ENCODE measurements at regions not wholly inside any gene's neighbourhood (a gene's known extent, or its start where the extent isn't known, plus 50 kb on each side); places are given as distances from the start of the nearest gene placed in this dataset.

DNA sequence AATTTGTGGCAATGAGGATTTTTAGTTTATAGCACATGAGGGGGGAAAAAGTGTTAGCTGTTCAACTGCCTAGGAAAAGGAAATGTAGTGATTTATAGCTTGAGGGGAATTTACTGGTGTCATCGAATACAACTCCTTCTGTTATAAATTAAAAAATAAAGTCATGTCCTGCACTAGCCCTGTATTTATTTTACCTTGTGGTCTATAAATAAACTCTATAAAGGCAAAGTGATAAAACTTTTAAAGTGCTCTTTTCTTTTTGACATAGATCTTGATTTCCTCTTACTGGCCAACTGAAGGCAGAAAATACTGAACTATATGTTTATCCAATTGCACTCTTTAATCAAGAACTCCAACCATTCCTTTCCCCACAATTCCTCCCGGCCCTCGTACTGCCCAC is 672.1 kb upstream of the SLIT2 start:
- no peaks in the 10 kb centered on the region for H3K27me3 ChIP-seq (ENCODE audit: insufficient read depth, low read length, poor library complexity, severe bottlenecking)
- H2AFZ ChIP-seq (ENCODE audit: low read length), result no peak overlapping the region
- no peak overlapping the region for H3K4me3 ChIP-seq (ENCODE audit: low read length, poor library complexity, severe bottlenecking)
- H3K9ac ChIP-seq (ENCODE audit: low read depth, low read length, poor library complexity, severe bottlenecking), result no peak overlapping the region
- no peaks in the 10 kb centered on the region for H3K9me3 ChIP-seq (ENCODE audit: insufficient read depth, low read depth, low read length)
- no peaks in the 10 kb centered on the region for H3K79me2 ChIP-seq (ENCODE audit: insufficient read depth, low read length)
- H3K36me3 ChIP-seq (ENCODE audit: insufficient read depth, low read length), result no peaks in the 10 kb centered on the region
- H3F3A ChIP-seq (ENCODE audit: low read depth), result no peaks in the 10 kb centered on the region
- no peaks in the 10 kb centered on the region for H3K4me1 ChIP-seq (ENCODE audit: insufficient read depth, low read length, poor library complexity, severe bottlenecking)
- TF ChIP-seq, protein P1, sequence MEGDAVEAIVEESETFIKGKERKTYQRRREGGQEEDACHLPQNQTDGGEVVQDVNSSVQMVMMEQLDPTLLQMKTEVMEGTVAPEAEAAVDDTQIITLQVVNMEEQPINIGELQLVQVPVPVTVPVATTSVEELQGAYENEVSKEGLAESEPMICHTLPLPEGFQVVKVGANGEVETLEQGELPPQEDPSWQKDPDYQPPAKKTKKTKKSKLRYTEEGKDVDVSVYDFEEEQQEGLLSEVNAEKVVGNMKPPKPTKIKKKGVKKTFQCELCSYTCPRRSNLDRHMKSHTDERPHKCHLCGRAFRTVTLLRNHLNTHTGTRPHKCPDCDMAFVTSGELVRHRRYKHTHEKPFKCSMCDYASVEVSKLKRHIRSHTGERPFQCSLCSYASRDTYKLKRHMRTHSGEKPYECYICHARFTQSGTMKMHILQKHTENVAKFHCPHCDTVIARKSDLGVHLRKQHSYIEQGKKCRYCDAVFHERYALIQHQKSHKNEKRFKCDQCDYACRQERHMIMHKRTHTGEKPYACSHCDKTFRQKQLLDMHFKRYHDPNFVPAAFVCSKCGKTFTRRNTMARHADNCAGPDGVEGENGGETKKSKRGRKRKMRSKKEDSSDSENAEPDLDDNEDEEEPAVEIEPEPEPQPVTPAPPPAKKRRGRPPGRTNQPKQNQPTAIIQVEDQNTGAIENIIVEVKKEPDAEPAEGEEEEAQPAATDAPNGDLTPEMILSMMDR (conservative IDR thresholded peaks at IDR 0.05; ENCODE audit: low read length), result no peak
- TF ChIP-seq EZH2phosphoT487 (IDR thresholded peaks at IDR 0.05; ENCODE audit: borderline replicate concordance), result no peak
- H4K20me1 ChIP-seq (ENCODE audit: insufficient read depth, low read length, poor library complexity, severe bottlenecking), result no peaks in the 10 kb centered on the region
- no peak overlapping the region for H3K4me2 ChIP-seq (ENCODE audit: low read depth, low read length, poor library complexity, severe bottlenecking)
- no peaks in the 10 kb centered on the region for H3K9me2 ChIP-seq (replicated peaks; ENCODE audit: low read depth, low read length)

DNA sequence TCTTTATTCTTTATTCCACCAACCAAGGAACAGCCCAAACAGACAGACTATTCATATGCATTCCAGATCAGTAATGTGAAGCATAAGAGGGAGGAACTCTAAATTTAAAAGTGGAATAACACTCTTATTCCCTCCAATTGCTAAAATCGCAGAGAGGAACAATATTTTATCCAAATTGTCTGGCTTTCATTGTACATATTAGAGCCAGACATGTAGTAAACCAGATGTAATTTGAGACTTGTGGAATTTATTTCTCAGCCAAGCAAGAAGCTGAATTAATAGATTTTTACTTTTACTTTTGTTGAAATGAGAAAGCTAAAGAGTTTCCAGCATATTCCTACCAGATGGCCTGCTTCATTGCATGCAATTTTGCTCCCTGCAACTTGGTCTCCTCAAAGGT is 674.6 kb upstream of the SLIT2 start:
- TF ChIP-seq, protein P1 (conservative IDR thresholded peaks at IDR 0.05; ENCODE audit: low read length), result no peak
- no peak overlapping the region for H2AFZ ChIP-seq (ENCODE audit: low read length)
- H3K9me2 ChIP-seq (replicated peaks; ENCODE audit: low read depth, low read length), result no peaks in the 10 kb centered on the region
- H3K9ac ChIP-seq (ENCODE audit: low read depth, low read length, poor library complexity, severe bottlenecking), result no peak overlapping the region
- no peaks in the 10 kb centered on the region for H4K20me1 ChIP-seq (ENCODE audit: insufficient read depth, low read length, poor library complexity, severe bottlenecking)
- no peak overlapping the region for H3K4me3 ChIP-seq (ENCODE audit: low read length, poor library complexity, severe bottlenecking)
- no peaks in the 10 kb centered on the region for H3K4me1 ChIP-seq (ENCODE audit: insufficient read depth, low read length, poor library complexity, severe bottlenecking)
- H3K79me2 ChIP-seq (ENCODE audit: insufficient read depth, low read length), result no peaks in the 10 kb centered on the region
- H3K4me2 ChIP-seq (ENCODE audit: low read depth, low read length, poor library complexity, severe bottlenecking), result no peak overlapping the region
- no peaks in the 10 kb centered on the region for H3F3A ChIP-seq (ENCODE audit: low read depth)
- no peaks in the 10 kb centered on the region for H3K9me3 ChIP-seq (ENCODE audit: insufficient read depth, low read depth, low read length)
- H3K36me3 ChIP-seq (ENCODE audit: insufficient read depth, low read length), result no peaks in the 10 kb centered on the region
- H3K27me3 ChIP-seq (ENCODE audit: insufficient read depth, low read length, poor library complexity, severe bottlenecking), result no peaks in the 10 kb centered on the region

DNA sequence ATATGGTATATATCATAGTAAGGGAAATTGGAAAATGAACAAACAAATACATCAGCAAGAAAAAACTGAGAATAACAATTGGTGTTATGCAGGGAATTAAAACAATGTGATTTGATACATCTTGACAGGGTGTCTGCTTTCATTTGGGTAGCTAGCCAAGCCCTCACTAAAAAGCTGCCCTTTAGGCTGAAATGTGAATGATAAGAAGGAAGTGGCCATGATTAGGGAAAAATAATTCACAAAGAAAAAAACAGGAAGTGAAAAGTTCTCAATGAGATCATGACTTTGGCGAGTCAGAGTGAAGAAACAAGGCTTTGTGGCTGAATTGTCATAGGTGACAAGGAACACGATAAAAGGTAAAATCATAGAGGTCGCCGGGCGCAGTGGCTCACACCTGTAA is 675.8 kb upstream of the SLIT2 start:
- Histone ChIP-seq H3K4me1 (ENCODE audit: insufficient read depth, low read length, poor library complexity, severe bottlenecking) (no peaks in the 10 kb centered on the region), H3K27me3 (ENCODE audit: insufficient read depth, low read length, poor library complexity, severe bottlenecking) (no peaks in the 10 kb centered on the region), H3K4me2 (ENCODE audit: low read depth, low read length, poor library complexity, severe bottlenecking) (no peak overlapping the region), H3K9ac (ENCODE audit: low read depth, low read length, poor library complexity, severe bottlenecking) (no peak overlapping the region), H3K9me2 (replicated peaks; ENCODE audit: low read depth, low read length) (no peaks in the 10 kb centered on the region), H4K20me1 (ENCODE audit: insufficient read depth, low read length, poor library complexity, severe bottlenecking) (no peaks in the 10 kb centered on the region), H3K4me3 (ENCODE audit: low read length, poor library complexity, severe bottlenecking) (no peak overlapping the region), H3K9me3 (ENCODE audit: insufficient read depth, low read depth, low read length) (no peaks in the 10 kb centered on the region), H2AFZ (ENCODE audit: low read length) (no peak overlapping the region), H3F3A (ENCODE audit: low read depth) (no peaks in the 10 kb centered on the region), H3K36me3 (ENCODE audit: insufficient read depth, low read length) (no peaks in the 10 kb centered on the region), H3K79me2 (ENCODE audit: insufficient read depth, low read length) (no peaks in the 10 kb centered on the region)
- TF ChIP-seq EZH2phosphoT487 (IDR thresholded peaks at IDR 0.05; ENCODE audit: borderline replicate concordance), result no peak
- TF ChIP-seq, protein P1 (conservative IDR thresholded peaks at IDR 0.05; ENCODE audit: low read length), result no peak

Data from Loucy (cell line).